ENCODE measurements at regions not wholly inside any gene's neighbourhood (a gene's known extent, or its start where the extent isn't known, plus 50 kb on each side); places are given as distances from the start of the nearest gene placed in this dataset.

- H3K27ac Mint-ChIP-seq: no peak overlapping the region
- H3K36me3 Mint-ChIP-seq (ENCODE audit: low read depth): no peaks in the 10 kb centered on the region
- no peak overlapping the region for H3K4me3 Mint-ChIP-seq
- 95 to 96% methylated on average over 12 to 23 of the region's 23 CpGs for WGBS, 2 experiments (ENCODE audit: insufficient coverage in 1 of 2, insufficient read length in 1 of 2)
- Histone ChIP-seq H3K27ac (ENCODE audit: low read depth, low read length) (no peak overlapping the region), H3K9me3 (ENCODE audit: control insufficient read depth, low read length) (peaks cover 3% of the 10 kb centered on the region), H3K36me3 (ENCODE audit: control insufficient read depth, insufficient read depth, low read length) (no peaks in the 10 kb centered on the region), H3K27me3 (ENCODE audit: control insufficient read depth, insufficient read depth, low read length, poor library complexity, severe bottlenecking) (no peaks in the 10 kb centered on the region), H3K4me1 (ENCODE audit: control insufficient read depth, insufficient read depth, low read length) (peaks cover 11% of the 10 kb centered on the region), H3K4me3 (ENCODE audit: low read length) (no peak overlapping the region), H3K9ac (ENCODE audit: extremely low read depth, low read length, poor library complexity, severe bottlenecking) (no peak overlapping the region)
- no peaks in the 10 kb centered on the region for H3K27me3 Mint-ChIP-seq (ENCODE audit: insufficient read depth)
- peaks cover 13% of the 10 kb centered on the region for H3K9me3 Mint-ChIP-seq
- peaks cover 13% of the 10 kb centered on the region for H3K4me1 Mint-ChIP-seq
- DNase-seq: no peak
- no peak for TF ChIP-seq CTCF (conservative IDR thresholded peaks at IDR 0.05)
Measured at GRCh38 chr14:99066378-99066777, 205.6 kb downstream of the BCL11B start.

- Histone ChIP-seq H3K9ac (ENCODE audit: extremely low read depth, low read length, poor library complexity, severe bottlenecking) (no peak overlapping the region), H3K36me3 (ENCODE audit: control insufficient read depth, insufficient read depth, low read length) (no peaks in the 10 kb centered on the region), H3K27ac (ENCODE audit: low read depth, low read length) (no peak overlapping the region), H3K4me1 (ENCODE audit: control insufficient read depth, insufficient read depth, low read length) (peaks cover 11% of the 10 kb centered on the region), H3K4me3 (ENCODE audit: low read length) (no peak overlapping the region), H3K9me3 (ENCODE audit: control insufficient read depth, low read length) (peaks cover 3% of the 10 kb centered on the region), H3K27me3 (ENCODE audit: control insufficient read depth, insufficient read depth, low read length, poor library complexity, severe bottlenecking) (no peaks in the 10 kb centered on the region)
- Mint-ChIP-seq H3K9me3 (peaks cover 16% of the 10 kb centered on the region), H3K4me1 (peaks cover 13% of the 10 kb centered on the region), H3K36me3 (ENCODE audit: low read depth) (no peaks in the 10 kb centered on the region), H3K27me3 (ENCODE audit: insufficient read depth) (no peaks in the 10 kb centered on the region), H3K27ac (no peak overlapping the region), H3K4me3 (no peak overlapping the region)
- DNase-seq: no peak
- WGBS, 2 experiments (ENCODE audit: insufficient coverage in 1 of 2, insufficient read length in 1 of 2): 85% methylated on average over 1 of the region's 2 CpGs; no CpG with 5 or more reads in 1 of the 2 experiments
- no peak for TF ChIP-seq CTCF (conservative IDR thresholded peaks at IDR 0.05)
Measured at GRCh38 chr14:99067141-99067920, 204.7 kb downstream of the BCL11B start.

- 95 to 100% methylated on average over 1 to 5 of the region's 5 CpGs for WGBS, 2 experiments (ENCODE audit: insufficient coverage in 1 of 2, insufficient read length in 1 of 2)
- H3K27ac Mint-ChIP-seq: no peak overlapping the region
- TF ChIP-seq CTCF (conservative IDR thresholded peaks at IDR 0.05): no peak
Measured at GRCh38 chr14:99067927-99068326, 204.1 kb downstream of the BCL11B start.

More at GRCh38 chr14:99067927-99068326, 204.1 kb downstream of the BCL11B start:
- Histone ChIP-seq H3K36me3 (ENCODE audit: control insufficient read depth, insufficient read depth, low read length) (no peaks in the 10 kb centered on the region), H3K4me1 (ENCODE audit: control insufficient read depth, insufficient read depth, low read length) (peaks cover 11% of the 10 kb centered on the region), H3K27ac (ENCODE audit: low read depth, low read length) (no peak overlapping the region), H3K9ac (ENCODE audit: extremely low read depth, low read length, poor library complexity, severe bottlenecking) (no peak overlapping the region), H3K27me3 (ENCODE audit: control insufficient read depth, insufficient read depth, low read length, poor library complexity, severe bottlenecking) (no peaks in the 10 kb centered on the region), H3K9me3 (ENCODE audit: control insufficient read depth, low read length) (peaks cover 3% of the 10 kb centered on the region), H3K4me3 (ENCODE audit: low read length) (no peak overlapping the region)
- H3K27me3 Mint-ChIP-seq (ENCODE audit: insufficient read depth): no peaks in the 10 kb centered on the region
- no peak overlapping the region for H3K4me3 Mint-ChIP-seq
- H3K4me1 Mint-ChIP-seq: peaks cover 13% of the 10 kb centered on the region
- H3K9me3 Mint-ChIP-seq: peaks cover 16% of the 10 kb centered on the region
- no peaks in the 10 kb centered on the region for H3K36me3 Mint-ChIP-seq (ENCODE audit: low read depth)
- DNase-seq: no peak

Data from endodermal cell (in vitro differentiated cells).